ENCODE measurements at regions not wholly inside any gene's neighbourhood (a gene's known extent, or its start where the extent isn't known, plus 50 kb on each side); places are given as distances from the start of the nearest gene placed in this dataset.

DNA sequence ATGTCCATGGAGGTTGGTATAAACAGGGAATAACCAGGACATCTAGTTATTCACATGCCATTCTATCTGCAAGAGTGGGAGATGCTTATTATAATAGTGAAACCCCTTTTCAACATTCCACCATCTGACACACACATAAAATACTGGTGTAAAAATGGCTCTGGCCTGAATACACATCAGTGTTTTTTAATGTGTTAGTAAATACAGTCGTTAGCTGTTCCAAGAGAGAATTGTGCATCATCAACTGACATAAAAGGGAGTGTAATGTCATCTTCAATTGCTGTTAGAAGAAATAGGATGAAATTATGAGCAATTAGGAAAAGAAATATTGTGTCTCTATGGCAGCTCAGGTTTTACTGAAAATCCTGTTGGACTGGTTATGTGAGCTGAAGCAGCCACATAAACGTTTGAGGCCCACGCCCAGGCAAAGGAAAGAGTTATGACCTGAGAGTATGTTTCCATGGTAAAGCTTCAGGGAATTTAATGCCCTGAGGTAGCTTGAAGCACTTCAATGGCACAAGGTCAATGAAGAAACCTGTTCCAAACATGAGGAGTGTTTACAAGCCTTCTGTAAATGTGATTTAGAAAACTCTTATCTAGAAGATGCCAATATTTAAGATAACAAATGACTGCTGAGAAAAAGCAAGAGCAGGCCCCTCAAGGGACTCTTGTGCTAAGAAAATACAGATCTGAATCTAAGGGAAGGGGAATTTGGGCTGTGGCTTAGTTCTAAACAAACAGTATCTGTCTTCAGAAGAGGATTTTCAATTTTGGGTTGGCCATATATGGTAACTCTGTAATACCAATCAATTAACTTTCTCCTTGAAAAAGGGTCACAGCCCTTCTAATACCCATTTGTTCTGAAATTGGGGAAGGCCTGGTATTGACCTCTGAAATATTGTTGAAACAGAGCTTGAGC, 384.3 kb downstream of the SEC16B start:
- TF ChIP-seq, protein P1, sequence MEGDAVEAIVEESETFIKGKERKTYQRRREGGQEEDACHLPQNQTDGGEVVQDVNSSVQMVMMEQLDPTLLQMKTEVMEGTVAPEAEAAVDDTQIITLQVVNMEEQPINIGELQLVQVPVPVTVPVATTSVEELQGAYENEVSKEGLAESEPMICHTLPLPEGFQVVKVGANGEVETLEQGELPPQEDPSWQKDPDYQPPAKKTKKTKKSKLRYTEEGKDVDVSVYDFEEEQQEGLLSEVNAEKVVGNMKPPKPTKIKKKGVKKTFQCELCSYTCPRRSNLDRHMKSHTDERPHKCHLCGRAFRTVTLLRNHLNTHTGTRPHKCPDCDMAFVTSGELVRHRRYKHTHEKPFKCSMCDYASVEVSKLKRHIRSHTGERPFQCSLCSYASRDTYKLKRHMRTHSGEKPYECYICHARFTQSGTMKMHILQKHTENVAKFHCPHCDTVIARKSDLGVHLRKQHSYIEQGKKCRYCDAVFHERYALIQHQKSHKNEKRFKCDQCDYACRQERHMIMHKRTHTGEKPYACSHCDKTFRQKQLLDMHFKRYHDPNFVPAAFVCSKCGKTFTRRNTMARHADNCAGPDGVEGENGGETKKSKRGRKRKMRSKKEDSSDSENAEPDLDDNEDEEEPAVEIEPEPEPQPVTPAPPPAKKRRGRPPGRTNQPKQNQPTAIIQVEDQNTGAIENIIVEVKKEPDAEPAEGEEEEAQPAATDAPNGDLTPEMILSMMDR (IDR thresholded peaks at IDR 0.05) = no peak
- no peak for TF ChIP-seq POLR2A (IDR thresholded peaks at IDR 0.05)
- TF ChIP-seq POLR2AphosphoS5 (IDR thresholded peaks at IDR 0.05; ENCODE audit: insufficient read depth in 1 of 2, low read depth in 1 of 2) = no peak
- no peaks in the 10 kb centered on the region for H3K36me3 ChIP-seq
- no peak for DNase-seq (ENCODE audit: extremely low spot score in 2 of 2)
- intact Hi-C loops (cut with DNase I) = no loop called here
- no peaks in the 10 kb centered on the region for H3K27me3 ChIP-seq
- H3K9me3 ChIP-seq = no peaks in the 10 kb centered on the region
- H3K4me3 ChIP-seq = no peak overlapping the region
- no peak overlapping the region for H3K27ac ChIP-seq
- H3K4me1 ChIP-seq = peaks cover 16% of the 10 kb centered on the region

DNA sequence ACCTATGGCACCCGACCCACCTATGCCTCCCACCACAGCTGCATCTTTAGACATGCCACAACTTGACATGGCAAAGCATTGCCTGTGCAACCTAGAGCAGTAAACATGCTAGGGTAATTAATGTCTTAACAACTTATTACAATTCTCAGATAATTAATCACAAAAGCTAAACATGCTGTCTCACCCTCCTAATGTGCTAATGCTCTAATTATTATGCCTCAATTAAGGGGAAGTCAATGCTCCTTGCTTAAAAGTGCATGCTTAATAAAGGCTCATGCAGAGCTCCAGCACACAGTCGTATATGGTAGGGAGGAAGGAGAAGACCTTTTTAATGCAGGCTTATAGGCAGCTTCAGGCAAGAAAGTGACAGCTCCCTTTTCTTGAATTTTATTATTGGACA, 396.0 kb downstream of the SEC16B start:
- DNase-seq (ENCODE audit: extremely low spot score in 2 of 2) = no peak
- intact Hi-C loops (cut with DNase I) = no loop called here
- Histone ChIP-seq H3K27me3 (no peaks in the 10 kb centered on the region), H3K9me3 (no peaks in the 10 kb centered on the region), H3K36me3 (no peaks in the 10 kb centered on the region), H3K4me3 (no peak overlapping the region), H3K4me1 (peaks cover 6% of the 10 kb centered on the region), H3K27ac (no peak overlapping the region)
- TF ChIP-seq POLR2AphosphoS5 (IDR thresholded peaks at IDR 0.05; ENCODE audit: insufficient read depth in 1 of 2, low read depth in 1 of 2) (no peak), POLR2A (IDR thresholded peaks at IDR 0.05) (no peak)
- TF ChIP-seq, protein P1 (IDR thresholded peaks at IDR 0.05) = no peak

DNA sequence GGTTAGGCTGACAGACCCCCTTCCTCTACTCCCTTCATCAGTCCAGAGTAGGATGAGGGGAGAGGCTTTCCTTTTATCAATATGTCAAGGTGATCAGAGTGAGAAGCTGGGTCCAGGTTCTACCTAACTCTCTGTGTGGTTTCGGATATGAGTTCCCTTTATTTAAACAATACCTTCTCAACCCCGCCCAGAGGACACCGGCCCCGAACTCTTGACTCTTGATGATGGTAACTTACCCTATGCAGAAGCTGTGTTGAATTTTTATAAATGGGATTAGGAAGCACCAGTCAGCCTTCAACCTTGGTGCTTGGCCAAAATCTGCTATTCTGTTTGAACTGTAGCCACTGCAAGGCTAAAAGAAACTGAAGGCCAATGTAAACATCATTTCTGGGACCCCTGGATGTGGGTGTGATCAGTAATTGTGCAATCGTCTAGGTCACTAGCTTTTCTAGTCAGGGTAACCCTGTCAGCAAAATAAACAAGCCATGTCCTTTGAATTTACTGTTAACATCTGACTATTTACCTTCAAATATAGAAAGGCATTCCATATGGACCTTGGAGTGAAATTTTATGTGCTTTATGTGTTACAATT, 398.3 kb downstream of the SEC16B start:
- Histone ChIP-seq H3K27ac (no peak overlapping the region), H3K4me3 (no peak overlapping the region), H3K36me3 (no peaks in the 10 kb centered on the region), H3K4me1 (peaks cover 6% of the 10 kb centered on the region), H3K27me3 (no peaks in the 10 kb centered on the region), H3K9me3 (no peaks in the 10 kb centered on the region)
- DNase-seq (ENCODE audit: extremely low spot score in 2 of 2) = no peak
- intact Hi-C loops (cut with DNase I) = no loop called here
- no peak for TF ChIP-seq POLR2A (IDR thresholded peaks at IDR 0.05)
- TF ChIP-seq POLR2AphosphoS5 (IDR thresholded peaks at IDR 0.05; ENCODE audit: insufficient read depth in 1 of 2, low read depth in 1 of 2) = no peak
- TF ChIP-seq, protein P1 (IDR thresholded peaks at IDR 0.05) = no peak

DNA sequence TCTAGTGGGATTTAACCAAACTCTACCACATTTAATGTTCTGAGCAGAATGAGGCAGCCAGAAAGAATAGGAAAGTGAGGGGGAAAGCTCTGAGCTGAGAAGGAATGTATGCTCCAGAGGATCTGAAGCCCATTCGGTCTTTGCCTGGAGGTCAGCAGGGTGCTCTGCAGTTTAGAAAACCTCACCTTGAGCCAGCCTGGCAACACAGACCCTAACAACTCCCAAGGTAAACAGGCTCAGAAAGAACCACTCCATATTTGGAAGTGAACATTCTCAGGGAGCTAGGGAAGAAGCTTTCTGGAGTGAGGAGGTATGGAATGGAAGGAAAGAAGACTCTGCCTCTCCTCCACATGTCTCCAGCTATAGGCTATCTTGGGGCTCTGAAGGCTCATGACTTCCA, 398.8 kb downstream of the SEC16B start:
- intact Hi-C loops (cut with DNase I) = no loop called here
- no peaks in the 10 kb centered on the region for H3K9me3 ChIP-seq
- peaks cover 6% of the 10 kb centered on the region for H3K4me1 ChIP-seq
- no peak overlapping the region for H3K27ac ChIP-seq
- H3K4me3 ChIP-seq = no peak overlapping the region
- H3K27me3 ChIP-seq = no peaks in the 10 kb centered on the region
- no peaks in the 10 kb centered on the region for H3K36me3 ChIP-seq
- TF ChIP-seq, protein P1 (IDR thresholded peaks at IDR 0.05) = no peak
- TF ChIP-seq POLR2A (IDR thresholded peaks at IDR 0.05) = no peak
- TF ChIP-seq POLR2AphosphoS5 (IDR thresholded peaks at IDR 0.05; ENCODE audit: insufficient read depth in 1 of 2, low read depth in 1 of 2) = no peak
- DNase-seq (ENCODE audit: extremely low spot score in 2 of 2) = no peak

DNA sequence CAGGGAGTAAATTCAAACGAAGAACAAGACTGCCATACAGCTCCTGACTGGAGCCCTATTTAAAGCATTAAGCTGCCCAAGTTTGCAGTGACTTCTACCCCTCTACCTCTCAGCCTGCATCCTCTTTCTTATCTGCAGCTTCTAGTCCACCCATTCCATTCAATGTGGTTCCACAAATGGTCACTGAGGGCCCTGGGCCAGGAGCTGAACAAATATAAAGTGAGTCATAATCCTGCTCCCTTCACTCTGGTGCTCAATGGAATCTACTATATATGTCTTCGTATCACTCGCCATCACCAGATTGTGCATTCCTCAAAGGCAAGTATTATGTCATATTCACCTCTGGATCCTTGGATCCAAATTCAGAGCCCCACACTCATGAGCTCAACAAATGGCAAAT, 398.7 kb downstream of the BRINP2 start:
- no peak for DNase-seq (ENCODE audit: extremely low spot score in 2 of 2)
- Histone ChIP-seq H3K4me3 (no peak overlapping the region), H3K27me3 (no peaks in the 10 kb centered on the region), H3K4me1 (peaks cover 6% of the 10 kb centered on the region), H3K36me3 (no peaks in the 10 kb centered on the region), H3K27ac (no peak overlapping the region), H3K9me3 (no peaks in the 10 kb centered on the region)
- intact Hi-C loops (cut with DNase I) = no loop called here
- TF ChIP-seq POLR2AphosphoS5 (IDR thresholded peaks at IDR 0.05; ENCODE audit: insufficient read depth in 1 of 2, low read depth in 1 of 2) (no peak), POLR2A (IDR thresholded peaks at IDR 0.05) (no peak)
- TF ChIP-seq, protein P1 (IDR thresholded peaks at IDR 0.05) = no peak
